NB4 (cell line): ENCODE measurements at regions not wholly inside any gene's neighbourhood (a gene's known extent, or its start where the extent isn't known, plus 50 kb on each side); places are given as distances from the start of the nearest gene placed in this dataset.

Source experiments
- MYC ChIP-seq: IDR thresholded peaks from 2 replicates; pipeline ENCODE4 v1.6.1; 2011; ENCODE audit warnings: low read depth, low read length
- POLR2A ChIP-seq: IDR thresholded peaks from 2 replicates; pipeline ENCODE4 v1.6.1; 2011; ENCODE audit warnings: mild to moderate bottlenecking; ENCODE audit not compliant: insufficient read length; ENCODE audit errors: extremely low read depth
- TF ChIP-seq, protein P1 (sequence below): IDR thresholded peaks from 2 replicates; pipeline ENCODE4 v1.6.1; 2011; ENCODE audit warnings: low read depth, low read length
- TF ChIP-seq, protein P2 (sequence below): IDR thresholded peaks from one replicate; pipeline ENCODE4 v1.5.1; 2012; ENCODE audit warnings: low read depth, low read length

DNA sequence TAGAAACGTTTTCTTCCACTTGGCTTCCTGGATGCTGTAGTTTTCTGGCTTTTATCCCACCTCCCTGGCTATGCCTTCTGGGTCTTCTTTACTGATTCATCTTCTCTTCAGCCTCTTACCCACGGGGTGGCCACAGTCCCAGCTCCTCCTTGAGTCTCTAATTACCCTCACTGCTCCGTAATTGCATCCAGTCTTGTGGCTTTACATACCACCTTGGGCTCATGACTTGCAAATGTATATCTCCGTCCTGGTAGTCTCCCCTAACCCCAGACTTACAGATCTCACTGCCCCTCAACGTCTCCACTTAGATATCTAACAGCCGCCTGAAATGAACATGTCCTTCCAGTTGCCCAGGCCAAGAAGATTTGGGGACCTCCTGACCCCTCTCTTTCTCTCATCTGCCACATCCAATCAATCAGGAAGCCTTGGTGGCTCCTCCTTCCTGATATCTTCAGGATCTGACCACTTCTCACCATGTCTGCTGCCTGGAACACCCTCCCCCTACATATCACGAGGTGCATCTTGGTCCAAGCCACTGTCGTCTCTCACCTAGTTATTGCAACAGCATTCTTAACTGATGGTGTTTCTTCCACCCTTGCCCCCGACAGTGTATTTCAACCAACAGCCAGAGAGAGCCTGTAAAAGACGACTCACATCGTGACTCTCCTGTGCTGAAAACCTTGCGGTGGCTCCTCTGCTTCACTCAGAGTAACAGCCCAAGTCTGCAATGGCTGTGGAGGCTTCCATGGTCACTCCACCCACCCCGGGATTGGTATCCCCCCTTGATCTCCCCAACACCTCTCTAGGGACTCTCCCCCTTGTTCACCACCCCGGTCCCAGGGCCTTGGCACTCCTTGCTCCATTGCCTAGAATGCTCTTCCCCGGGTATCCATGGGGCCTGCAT, 219.0 kb upstream of the POU3F1 start:
- TF ChIP-seq POLR2A: no peak
- TF ChIP-seq, protein P1, sequence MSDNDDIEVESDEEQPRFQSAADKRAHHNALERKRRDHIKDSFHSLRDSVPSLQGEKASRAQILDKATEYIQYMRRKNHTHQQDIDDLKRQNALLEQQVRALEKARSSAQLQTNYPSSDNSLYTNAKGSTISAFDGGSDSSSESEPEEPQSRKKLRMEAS: no peak
- TF ChIP-seq, protein P2, sequence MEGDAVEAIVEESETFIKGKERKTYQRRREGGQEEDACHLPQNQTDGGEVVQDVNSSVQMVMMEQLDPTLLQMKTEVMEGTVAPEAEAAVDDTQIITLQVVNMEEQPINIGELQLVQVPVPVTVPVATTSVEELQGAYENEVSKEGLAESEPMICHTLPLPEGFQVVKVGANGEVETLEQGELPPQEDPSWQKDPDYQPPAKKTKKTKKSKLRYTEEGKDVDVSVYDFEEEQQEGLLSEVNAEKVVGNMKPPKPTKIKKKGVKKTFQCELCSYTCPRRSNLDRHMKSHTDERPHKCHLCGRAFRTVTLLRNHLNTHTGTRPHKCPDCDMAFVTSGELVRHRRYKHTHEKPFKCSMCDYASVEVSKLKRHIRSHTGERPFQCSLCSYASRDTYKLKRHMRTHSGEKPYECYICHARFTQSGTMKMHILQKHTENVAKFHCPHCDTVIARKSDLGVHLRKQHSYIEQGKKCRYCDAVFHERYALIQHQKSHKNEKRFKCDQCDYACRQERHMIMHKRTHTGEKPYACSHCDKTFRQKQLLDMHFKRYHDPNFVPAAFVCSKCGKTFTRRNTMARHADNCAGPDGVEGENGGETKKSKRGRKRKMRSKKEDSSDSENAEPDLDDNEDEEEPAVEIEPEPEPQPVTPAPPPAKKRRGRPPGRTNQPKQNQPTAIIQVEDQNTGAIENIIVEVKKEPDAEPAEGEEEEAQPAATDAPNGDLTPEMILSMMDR: no peak
- no peak for TF ChIP-seq MYC
